GM21367 (cell line): ENCODE measurements at regions not wholly inside any gene's neighbourhood (a gene's known extent, or its start where the extent isn't known, plus 50 kb on each side); places are given as distances from the start of the nearest gene placed in this dataset.

Source experiments
- ATAC-seq: cut with Tn5 transposase; IDR thresholded peaks from one replicate; pipeline ENCODE4 v1.9.1; 2021; ENCODE audit not compliant: unreplicated experiment

GRCh38 chr4:176898791-176899190 is 106.1 kb upstream of the VEGFC start:
- no peak for ATAC-seq

GRCh38 chr4:176902710-176903323 is 110.1 kb upstream of the VEGFC start:
- peak; percentile 97 for ATAC-seq

GRCh38 chr4:176906709-176907108 is 114.0 kb upstream of the VEGFC start:
- ATAC-seq: no peak

GRCh38 chr4:176910646-176911045 is 117.9 kb upstream of the VEGFC start:
- ATAC-seq: no peak

- ATAC-seq: no peak
Observed at GRCh38 chr4:176919631-176920030, 126.9 kb upstream of the VEGFC start.

- ATAC-seq: no peak
Observed at GRCh38 chr4:176920694-176921093, 128.0 kb upstream of the VEGFC start.

GRCh38 chr4:176921256-176921655 is 128.5 kb upstream of the VEGFC start:
- no peak for ATAC-seq

- ATAC-seq: no peak
Observed at GRCh38 chr4:176924238-176924637, 131.5 kb upstream of the VEGFC start.

GRCh38 chr4:176925962-176926361 is 133.2 kb upstream of the VEGFC start:
- ATAC-seq: no peak

- ATAC-seq: no peak
Observed at GRCh38 chr4:176927117-176927516, 134.4 kb upstream of the VEGFC start.

GRCh38 chr4:176927664-176928063 is 134.9 kb upstream of the VEGFC start:
- ATAC-seq: no peak

GRCh38 chr4:176939445-176939844 is 146.7 kb upstream of the VEGFC start:
- no peak for ATAC-seq

GRCh38 chr4:176945334-176945733 is 152.6 kb upstream of the VEGFC start:
- no peak for ATAC-seq

GRCh38 chr4:176949029-176949428 is 156.3 kb upstream of the VEGFC start:
- no peak for ATAC-seq

GRCh38 chr4:176953021-176953420 is 160.3 kb upstream of the VEGFC start:
- ATAC-seq: no peak

GRCh38 chr4:176957353-176958118 is 164.8 kb upstream of the VEGFC start:
- no peak for ATAC-seq

- no peak for ATAC-seq
Observed at GRCh38 chr4:176959980-176960379, 167.3 kb upstream of the VEGFC start.

GRCh38 chr4:176963121-176963520 is 170.4 kb upstream of the VEGFC start:
- ATAC-seq: no peak

- peak; percentile 61 for ATAC-seq
Observed at GRCh38 chr4:176964116-176964691, 171.5 kb upstream of the VEGFC start.

GRCh38 chr4:176967586-176967985 is 174.9 kb upstream of the VEGFC start:
- no peak for ATAC-seq

GRCh38 chr4:176968094-176968493 is 175.4 kb upstream of the VEGFC start:
- no peak for ATAC-seq

GRCh38 chr4:176969011-176969410 is 176.3 kb upstream of the VEGFC start:
- no peak for ATAC-seq
